GM19468 (cell line): ENCODE measurements at regions not wholly inside any gene's neighbourhood (a gene's known extent, or its start where the extent isn't known, plus 50 kb on each side); places are given as distances from the start of the nearest gene placed in this dataset.
"Not testable (repeated sequence)": the region's sequence is repeated elsewhere in the genome, so short reads cannot be mapped to it uniquely, and the experiment has no call there.

Experiments used
- ATAC-seq: cut with Tn5 transposase; IDR thresholded peaks from one replicate; pipeline ENCODE4 v1.9.1; 2021; ENCODE audit warnings: mild to moderate bottlenecking, moderate library complexity, moderate number of reproducible peaks; ENCODE audit not compliant: unreplicated experiment; ENCODE audit errors: extremely low read depth

DNA sequence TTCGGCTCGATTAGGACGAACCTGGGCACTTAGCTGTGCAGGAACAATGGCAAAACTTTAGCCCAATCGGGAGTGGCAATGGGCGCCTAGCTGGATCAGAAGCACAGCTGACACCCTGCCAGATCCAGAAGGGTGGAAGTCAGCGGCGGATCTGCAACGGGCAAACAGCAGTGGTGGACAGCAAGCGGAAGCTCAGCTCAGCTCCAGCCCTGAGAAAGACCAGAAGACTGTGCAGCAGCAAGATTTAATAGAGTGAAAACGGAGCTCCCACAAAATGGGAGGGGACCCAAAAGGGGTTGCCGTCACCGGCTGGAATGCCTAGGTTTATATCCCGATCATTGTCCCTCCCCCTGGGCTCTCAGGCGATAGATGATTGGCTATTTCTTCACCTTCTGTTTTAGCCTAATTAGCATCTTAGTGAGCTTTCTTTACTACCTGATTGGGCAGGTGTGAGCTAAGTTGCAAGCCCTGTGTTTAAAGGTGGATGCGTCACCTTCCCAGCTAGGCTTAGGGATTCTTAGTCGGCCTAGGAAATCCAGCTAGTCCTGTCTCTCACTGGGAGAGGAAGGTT lies 1237.9 kb downstream of the CDH12 start:
- no peak for ATAC-seq

DNA sequence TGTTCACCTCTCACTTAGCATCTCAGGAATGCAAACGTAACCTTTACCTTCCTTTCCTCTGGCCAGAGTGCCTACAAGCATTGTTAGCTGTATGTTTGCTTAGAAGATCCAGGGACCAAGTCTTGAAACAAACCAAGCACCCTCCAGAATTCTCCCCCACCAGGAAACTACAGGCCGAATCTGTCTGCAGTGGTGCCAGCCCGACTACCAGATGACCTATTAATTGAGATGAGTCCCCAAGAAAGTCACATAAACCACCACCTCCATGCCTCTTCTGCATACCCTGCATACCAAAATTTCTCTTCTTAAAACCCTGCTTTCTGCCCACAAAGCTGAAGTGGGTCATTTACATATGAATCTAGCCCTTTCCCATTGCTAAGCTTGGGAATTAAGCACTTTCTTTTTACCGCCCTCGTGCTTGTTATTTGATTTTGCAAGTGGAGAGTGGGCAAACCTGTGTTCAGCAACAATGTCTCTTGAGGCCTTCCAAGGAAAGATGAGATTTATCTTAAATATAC lies 1239.1 kb downstream of the CDH12 start:
- ATAC-seq: no peak

DNA sequence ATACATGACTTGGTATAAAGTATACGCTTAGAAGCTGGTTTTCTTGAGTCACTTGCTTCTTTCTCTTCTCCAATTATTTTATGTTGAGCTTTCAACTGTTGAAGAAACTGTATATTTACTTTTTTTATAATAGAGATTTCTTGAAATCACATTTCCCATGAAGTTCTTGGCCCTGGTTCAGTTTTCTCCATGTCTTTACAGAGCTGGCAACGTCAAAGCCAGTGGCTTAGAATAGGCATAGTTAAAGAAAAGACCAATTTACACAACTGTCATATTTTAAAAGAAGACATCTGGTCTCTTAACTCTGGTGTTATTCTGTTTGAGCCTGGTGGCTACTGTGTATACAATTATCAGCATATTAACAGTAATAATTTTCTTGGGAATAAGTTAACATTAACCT lies 1249.3 kb downstream of the CDH12 start:
- no peak for ATAC-seq

DNA sequence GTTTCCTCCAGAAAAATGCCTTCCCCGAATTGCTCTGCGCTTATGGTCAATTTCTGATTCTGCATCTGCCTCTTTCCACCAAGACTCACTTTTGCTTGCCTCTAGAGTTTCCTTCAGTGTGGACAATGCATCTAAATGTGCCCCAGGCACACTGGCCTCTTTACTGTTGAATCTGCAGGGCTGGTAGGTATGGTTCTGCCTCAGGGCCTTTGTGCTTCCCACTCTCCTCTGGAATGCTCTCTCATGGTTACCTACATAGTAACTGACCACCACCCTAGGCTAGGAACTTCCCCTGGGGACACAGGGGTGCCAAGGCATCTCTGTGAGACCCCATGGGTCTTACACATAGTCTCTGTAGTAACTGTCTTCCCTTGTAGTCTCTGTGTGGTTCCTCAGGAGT lies 1258.6 kb downstream of the CDH12 start:
- no peak for ATAC-seq

DNA sequence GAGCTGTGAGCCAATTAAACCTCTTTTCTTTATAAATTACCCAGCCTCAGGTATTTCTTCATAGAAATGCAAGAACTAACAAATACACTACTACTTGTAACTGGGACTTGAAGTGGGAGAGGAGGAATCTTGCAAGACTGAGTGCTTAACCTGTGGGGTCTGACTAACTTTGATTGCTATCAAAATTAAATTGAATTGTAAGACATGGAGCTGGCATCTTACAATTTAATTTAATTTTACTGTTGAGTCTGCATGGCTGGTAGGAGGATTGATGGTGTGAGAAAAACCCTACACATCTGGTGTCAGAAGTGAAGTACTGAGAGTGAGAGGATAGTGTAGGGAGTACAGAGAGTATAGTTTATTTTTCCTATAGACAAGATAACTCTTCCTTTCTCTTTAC lies 1259.9 kb downstream of the CDH12 start:
- no peak for ATAC-seq

DNA sequence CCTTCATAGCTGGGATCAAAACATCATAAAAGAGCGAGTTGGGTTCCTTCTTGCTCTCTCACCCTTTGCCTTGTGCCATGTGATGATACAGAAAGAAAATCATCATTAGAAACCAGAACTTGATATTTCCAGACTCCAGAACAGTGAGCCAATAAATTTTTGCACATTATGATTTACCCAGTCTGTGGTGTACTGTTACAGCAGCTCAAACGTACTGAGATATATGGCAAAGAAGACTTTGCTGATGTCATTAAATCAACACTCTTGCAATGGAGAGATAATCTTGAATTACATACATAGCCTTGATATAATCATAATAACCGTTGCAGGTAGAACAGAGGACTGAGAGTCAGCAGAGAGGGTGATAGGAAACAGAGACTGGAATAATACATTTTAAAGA lies 1271.6 kb downstream of the CDH12 start:
- no peak for ATAC-seq

DNA sequence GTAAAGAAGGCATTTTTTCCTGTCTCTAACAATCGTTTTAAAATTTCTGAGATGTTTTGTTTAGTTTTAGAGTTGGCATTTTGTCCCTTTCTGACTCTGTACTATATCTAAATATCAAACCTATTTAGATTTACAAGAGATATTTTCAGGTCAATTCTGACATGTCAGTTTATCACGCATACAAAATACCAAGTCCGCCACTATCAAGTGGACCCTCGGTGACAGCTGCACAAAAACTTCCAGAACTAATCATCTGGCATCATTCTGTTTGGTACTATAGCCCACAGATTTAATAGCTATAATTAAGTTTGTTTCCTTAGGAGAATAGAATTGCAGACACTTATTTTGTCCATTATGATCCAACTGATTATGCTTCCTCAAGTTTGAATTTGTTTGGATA lies 1278.2 kb downstream of the CDH12 start:
- no peak for ATAC-seq

DNA sequence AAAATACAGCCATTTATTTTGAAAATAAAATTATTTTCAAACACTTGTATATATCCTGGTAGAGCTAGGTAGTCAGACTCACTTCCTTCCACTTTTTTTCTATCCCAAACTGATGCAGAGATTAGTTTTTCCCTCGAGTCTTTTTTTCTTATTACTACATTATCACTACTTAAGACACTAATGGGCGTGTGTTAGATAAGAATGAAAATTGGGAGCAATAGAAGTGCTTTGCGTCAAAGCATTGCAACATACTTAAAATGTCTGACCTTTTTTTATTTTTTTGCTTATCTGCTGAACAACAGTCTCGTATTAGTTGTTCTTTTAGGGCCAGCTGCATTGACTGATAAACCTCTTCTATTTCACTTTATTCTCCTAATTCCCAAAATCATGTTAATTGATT lies 1278.7 kb downstream of the CDH12 start:
- no peak for ATAC-seq

DNA sequence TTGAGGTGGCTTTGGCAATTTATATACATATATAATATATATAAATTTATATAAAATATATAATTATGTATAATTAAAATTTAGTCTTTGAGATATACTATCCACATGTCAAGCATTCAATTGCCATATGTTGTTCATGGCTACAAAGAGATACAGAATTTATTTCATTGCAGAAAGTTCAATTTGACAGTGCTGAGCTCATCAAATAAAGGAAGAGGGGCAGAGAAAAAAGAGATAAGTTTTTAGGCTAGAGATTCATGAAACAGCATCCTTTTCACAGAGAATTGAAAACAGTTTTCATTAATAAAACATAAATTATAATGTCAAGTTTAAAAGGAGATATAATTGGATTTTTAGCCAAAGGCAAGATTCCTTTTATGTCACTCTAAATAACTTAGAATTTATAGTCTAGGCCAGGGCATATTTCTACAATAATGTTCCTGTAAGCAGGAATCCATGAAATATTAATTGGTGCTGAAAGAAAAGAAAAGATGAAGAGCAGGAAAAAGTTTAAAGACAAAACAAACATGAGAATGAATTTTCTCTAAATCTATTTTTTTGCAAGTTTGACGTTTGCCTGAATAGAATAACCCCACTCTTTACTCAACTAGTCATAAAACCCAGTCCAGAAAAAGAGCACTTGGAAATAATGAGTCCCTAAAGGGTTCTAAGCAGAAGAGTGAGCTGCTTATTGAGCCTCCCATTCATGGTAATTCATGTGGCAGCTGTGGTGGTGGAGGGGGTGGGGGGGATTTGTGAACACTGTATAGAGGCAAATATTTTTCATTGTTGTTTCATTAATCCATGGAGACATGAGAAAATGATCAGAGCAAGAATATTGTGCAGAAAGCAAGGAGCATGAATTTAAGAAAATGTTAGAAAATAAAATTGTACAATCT lies 1279.5 kb downstream of the CDH12 start:
- no peak for ATAC-seq

DNA sequence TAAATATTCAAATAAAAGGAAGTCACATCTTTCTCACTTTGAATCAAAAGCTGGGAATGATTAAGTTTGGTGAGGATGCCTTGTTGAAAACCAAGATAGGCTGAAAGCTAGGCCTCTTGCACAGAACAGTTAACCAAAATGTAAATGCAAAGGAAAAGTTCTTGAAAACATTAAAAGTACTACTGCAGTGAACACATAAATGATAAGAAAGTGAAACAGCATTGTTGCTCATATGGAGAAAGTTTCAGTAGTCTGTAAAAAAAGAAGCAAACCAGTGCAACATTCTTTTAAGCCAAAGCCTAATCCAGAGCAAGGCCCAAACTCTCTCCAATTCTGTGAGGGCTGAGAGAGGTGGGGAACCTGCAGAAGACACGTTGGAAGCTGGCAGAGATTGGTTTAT lies 1281.9 kb downstream of the CDH12 start:
- ATAC-seq: not testable (repeated sequence)

DNA sequence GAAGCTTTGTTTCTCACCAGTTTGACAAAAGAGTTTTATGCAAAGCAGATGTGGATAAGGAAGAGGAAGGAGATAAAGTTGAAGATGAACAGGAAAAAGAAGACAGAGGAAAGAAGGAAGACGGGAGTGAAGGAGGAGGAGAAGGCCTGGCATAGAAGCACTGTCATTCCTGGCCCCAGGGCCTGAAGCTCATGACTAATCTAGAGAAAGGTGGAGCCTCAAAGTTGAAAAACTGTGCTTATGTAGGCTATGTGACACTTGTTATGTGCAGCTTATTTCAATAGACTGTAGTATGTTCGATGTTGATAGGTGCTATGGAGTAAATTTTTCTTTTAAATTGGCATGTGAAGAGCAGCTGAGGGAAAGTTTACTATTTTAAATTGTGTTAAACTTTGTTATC lies 1294.0 kb downstream of the CDH12 start:
- ATAC-seq: not testable (repeated sequence)

DNA sequence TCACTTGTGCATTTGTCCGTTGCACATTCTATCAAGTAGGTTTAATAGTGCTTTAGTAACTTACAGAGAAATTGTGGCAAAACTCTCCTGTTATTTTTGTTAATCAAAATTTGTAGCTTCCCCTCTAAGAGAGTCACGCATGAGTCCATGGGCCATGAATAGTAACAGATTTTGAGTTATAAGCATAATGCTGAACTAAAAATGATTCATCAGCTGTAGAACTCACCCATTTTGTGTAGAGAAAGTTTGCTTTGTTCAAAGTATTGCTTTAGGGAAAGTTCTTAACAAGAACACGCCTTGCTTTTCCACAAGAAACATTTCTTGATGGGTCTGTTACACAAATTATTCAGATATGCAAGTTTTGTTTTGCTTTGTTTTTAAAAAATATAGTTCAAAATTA lies 1300.9 kb downstream of the CDH12 start:
- ATAC-seq: not testable (repeated sequence)

DNA sequence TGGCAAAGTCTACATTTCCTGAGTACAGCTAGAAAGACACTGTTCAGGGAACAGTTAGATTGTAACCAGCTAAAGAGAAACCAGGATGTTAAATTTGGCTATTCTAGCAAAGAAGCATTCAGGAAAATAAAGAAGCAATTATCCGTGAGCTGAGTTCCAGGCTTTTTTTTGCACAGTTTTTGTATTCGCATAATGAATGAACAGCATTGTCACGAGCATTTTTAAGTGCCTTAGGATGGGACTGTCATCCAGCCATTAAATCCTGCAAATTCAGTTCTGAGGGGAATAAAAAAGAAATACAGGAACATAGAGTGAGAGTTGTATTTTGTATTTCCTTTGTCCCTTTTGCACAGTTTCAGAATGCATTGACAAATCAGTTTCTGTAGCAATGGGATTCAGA lies 1302.2 kb downstream of the CDH12 start:
- ATAC-seq: not testable (repeated sequence)

DNA sequence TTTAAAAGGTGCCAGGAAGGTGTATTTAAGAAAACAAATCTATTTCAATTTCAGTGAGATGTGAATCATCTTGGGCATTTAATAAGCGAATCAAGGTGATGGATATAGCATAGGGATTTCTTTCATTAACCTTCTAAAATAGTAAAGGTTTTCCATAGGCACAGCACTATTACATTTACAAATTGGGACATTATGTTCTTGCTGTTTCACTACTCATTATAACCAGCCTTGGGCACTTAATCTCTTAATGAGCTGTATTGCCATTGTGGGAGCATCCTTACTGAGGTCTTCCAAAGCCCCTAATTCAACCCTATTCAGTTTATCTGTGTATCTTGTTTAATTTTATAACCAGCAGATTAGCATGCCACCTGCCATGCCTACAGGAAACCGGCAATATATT lies 1305.5 kb downstream of the CDH12 start:
- not testable (repeated sequence) for ATAC-seq

DNA sequence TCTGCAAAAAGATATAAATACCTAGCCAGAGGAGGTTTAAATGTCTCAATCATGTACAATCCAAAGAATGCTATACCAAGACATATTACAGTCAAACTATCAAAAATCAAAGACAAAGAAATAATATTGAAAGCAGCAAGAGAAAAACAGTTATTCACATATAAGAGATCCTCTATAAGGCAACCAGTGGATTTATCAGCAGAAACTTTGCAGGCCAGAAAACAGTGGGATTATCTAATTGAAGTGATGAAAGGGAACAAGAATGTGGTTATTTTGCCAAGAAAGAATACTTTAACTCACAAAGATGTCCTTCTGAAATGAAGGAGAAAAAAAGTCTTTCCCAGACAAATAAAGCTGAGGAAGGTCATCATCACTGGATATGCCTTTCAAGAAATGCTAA lies 1318.0 kb downstream of the CDH12 start:
- not testable (repeated sequence) for ATAC-seq

DNA sequence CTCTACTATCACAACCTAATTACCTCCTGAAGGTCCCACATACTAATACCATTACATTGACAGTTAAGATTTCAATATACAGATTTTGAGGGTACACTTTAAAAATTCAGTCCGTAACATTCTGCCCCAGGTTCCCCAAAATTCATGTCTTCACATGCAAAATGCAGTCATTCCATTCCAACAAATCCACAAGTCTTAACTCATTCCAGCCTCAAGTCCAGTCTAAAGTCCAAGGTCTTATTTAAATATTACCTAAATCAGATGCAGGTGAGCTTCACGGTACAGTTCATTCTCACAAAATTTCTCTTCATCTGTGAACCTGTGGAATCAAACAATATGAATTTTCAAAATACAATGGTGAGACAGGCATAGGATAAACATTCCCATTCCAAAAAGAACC lies 1332.0 kb downstream of the CDH12 start:
- not testable (repeated sequence) for ATAC-seq

DNA sequence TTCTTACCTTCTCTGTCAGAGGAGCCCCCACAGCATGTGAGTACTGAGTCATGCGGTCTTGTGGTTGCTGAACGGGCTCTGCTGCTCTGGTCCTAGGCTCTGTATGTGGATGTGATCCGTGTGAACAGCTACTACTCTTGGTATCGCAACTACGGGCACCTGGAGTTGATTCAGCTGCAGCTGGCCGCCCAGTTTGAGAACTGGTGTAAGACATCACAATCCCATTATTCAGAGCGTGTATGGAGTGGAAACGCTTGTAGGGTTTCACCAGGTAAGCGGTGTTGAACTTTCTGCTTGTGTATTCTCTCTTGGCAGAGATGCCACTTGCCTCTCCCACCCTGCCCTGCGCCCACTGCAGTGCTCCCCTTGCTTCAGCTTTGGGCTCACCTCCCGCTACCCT lies 1356.2 kb downstream of the CDH12 start:
- ATAC-seq: not testable (repeated sequence)

DNA sequence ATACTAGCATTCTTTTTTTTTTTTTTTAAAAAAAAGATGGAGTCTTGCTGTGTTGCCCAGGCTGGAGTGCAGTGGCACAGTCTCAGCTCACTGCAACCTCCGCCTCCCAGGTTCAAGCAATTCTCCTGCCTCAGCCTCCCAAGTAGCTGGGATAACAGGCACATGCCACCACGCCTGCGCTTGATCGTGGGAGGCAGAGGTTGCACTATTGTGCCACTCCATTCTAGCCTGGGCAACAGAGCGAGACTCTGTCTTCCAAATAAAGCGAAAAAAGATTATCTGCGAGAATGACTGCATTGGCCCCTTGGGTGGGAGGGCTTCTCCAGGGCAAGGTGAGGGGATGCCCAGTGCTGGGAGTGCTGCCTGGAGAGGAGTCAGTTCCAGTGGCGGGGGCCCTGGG lies 1357.1 kb downstream of the CDH12 start:
- ATAC-seq: not testable (repeated sequence)

DNA sequence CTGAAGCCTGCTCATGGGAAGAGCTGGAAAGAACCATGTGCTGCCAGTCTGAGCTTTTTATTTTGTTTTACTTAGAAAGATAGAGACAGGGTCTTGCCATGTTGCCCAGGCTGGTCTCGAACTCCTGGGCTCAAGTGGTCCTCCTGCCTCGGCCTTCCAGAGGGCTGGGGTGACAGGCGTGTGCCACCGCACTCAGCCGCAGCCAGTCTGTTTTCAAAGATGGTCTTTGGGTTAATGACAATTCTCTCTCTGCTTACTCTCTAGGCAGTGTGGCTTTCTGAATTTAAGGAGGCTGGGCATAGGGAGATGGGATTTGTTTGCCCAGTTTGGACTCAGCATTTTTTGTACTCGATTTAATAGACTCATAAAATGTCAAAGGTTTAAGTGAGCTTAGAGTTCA lies 1357.9 kb downstream of the CDH12 start:
- ATAC-seq: not testable (repeated sequence)

DNA sequence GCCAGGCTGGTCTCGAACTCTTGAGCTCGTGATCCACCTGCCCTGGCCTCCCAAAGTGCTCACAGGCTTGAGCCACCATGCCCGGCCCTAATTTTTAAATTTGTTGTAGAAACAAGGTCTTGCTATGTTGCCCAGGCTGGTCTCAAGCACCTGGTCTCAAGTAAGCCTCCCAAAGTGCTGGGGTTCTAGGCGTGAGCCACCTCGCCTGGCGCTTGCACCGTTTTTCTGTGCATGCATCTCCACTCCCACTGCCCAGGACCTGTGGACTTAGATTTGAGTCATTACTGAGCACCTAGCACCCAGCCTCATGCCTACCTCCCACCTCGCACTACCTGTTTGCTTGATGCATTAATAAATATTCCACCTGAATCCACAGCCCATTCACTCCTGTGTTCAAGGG lies 1359.1 kb downstream of the CDH12 start:
- ATAC-seq: not testable (repeated sequence)

DNA sequence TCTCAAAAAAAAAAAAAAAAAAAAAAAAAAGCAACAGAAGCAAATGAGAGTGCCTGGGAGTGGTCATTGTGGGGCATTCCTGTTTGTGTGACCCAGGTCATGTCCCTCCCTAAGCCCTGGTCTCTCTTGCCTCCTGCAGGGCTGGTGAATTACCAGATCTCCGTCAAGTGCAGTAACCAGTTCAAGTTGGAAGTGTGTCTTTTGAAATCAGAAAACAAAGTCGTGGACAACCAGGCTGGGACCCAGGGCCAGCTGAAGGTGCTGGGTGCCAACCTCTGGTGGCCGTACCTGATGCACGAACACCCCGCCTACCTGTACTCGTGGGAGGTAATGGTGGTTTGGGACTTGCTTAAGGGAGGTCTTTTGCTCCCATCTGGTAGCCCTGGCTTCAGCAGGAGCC lies 1362.0 kb downstream of the CDH12 start:
- ATAC-seq: not testable (repeated sequence)
